VCaP (cell line): ENCODE measurements at regions not wholly inside any gene's neighbourhood (a gene's known extent, or its start where the extent isn't known, plus 50 kb on each side); places are given as distances from the start of the nearest gene placed in this dataset.
A peak's percentile ranks its signal among the peaks of the same experiment; 100 is the strongest.

Source experiments
- H3K27ac ChIP-seq: fragments of 450-650 bp; 2 replicates; pipeline ENCODE4 v1.5.1; 2017
- CTCF ChIP-seq: fragments of 450-650 bp; conservative IDR thresholded peaks from 2 replicates; pipeline ENCODE4 v1.5.1; 2017; ENCODE audit warnings: mild to moderate bottlenecking, moderate library complexity

- TF ChIP-seq CTCF = no peak
- no peak overlapping the region for H3K27ac ChIP-seq
Observed at GRCh38 chr1:60863131-60863530, 219.2 kb upstream of the NFIA start.

- H3K27ac ChIP-seq = no peak overlapping the region
- TF ChIP-seq CTCF = no peak
Observed at GRCh38 chr1:60861961-60862567, 220.3 kb upstream of the NFIA start.

- no peak overlapping the region for H3K27ac ChIP-seq
- TF ChIP-seq CTCF = no peak
Observed at GRCh38 chr1:60859111-60859510, 223.2 kb upstream of the NFIA start.

- H3K27ac ChIP-seq = no peak overlapping the region
- TF ChIP-seq CTCF = no peak
Observed at GRCh38 chr1:60857851-60858250, 224.5 kb upstream of the NFIA start.

- TF ChIP-seq CTCF = no peak
- no peak overlapping the region for H3K27ac ChIP-seq
Observed at GRCh38 chr1:60850084-60850483, 232.3 kb upstream of the NFIA start.

- H3K27ac ChIP-seq = no peak overlapping the region
Observed at GRCh38 chr1:60849401-60849800, 233.0 kb upstream of the NFIA start.

GRCh38 chr1:60848583-60849188 lies 233.7 kb upstream of the NFIA start:
- TF ChIP-seq CTCF = peak; percentile 75
- no peak overlapping the region for H3K27ac ChIP-seq

More at GRCh38 chr1:60849401-60849800, 233.0 kb upstream of the NFIA start:
- no peak for TF ChIP-seq CTCF
